Right cardiac atrium (tissue), 5 donors: ENCODE measurements at regions not wholly inside any gene's neighbourhood (a gene's known extent, or its start where the extent isn't known, plus 50 kb on each side); places are given as distances from the start of the nearest gene placed in this dataset.
A peak's percentile ranks its signal among the peaks of the same experiment; 100 is the strongest.

ENCODE experiments used
- ATAC-seq, 2 donors: fragments of 200-7000 bp; cut with Tn5 transposase; one replicate each; pipeline versions ENCODE4 v1.8.0 to v1.9.1; 2020; ENCODE audit warnings: moderate library complexity in 2 of 2, mild to moderate bottlenecking in 1 of 2
- DNase-seq, 3 donors: peaks; one replicate each; pipeline ENCODE4 v3.0.0-alpha.2; 2020
- H3K27ac ChIP-seq: one replicate; pipeline ENCODE4 v1.5.1; 2013; ENCODE audit warnings: mild to moderate bottlenecking, low read length, control low read depth, moderate library complexity
- H3K27me3 ChIP-seq: one replicate; pipeline ENCODE4 v1.6.1; 2013; ENCODE audit not compliant: control insufficient read depth, insufficient read depth
- H3K4me1 ChIP-seq: one replicate; pipeline ENCODE4 v1.6.1; 2013; ENCODE audit warnings: low read length; ENCODE audit not compliant: control insufficient read depth, insufficient read depth
- H3K4me3 ChIP-seq: one replicate; pipeline ENCODE4 v1.5.1; 2013; ENCODE audit warnings: low read length, control low read depth
- H3K9me3 ChIP-seq: one replicate; pipeline ENCODE4 v1.6.1; 2013; ENCODE audit warnings: low read length; ENCODE audit not compliant: control insufficient read depth
- WGBS: extraction: QIAGEN DNeasy Blood & Tissue Kit; methylation state at CpG from one replicate; pipeline ENCODE4 v1.1.7; 2013; 5-methylcytosine and 5-hydroxymethylcytosine counted together
- intact Hi-C, 4 donors: fragments of 100-400 bp; cut with DNase I; formaldehyde crosslinking; loops; one replicate each; pipeline versions ENCODE4 v1.11.0 to v1.14.0; 2022 to 2023
- donor health status: healthy with polysubstance abuse.
- donor health status: DM: no; HTN: yes; CAD: no.
- donor health status: DM: no; HTN: no; CAD: no.
- donor health status: DM: no; HTN: yes; CAD: no; lungs with severe emphysema.
- donor health status: DM: yes; HTN: yes; CAD: no.

GRCh38 chr1:5376538-5377247 is 615.5 kb downstream of the NPHP4 start:
- DNase-seq = no peak
- H3K4me3 ChIP-seq = no peak overlapping the region
- ATAC-seq = peak in 1 of 2 donors; percentile 25
- H3K27ac ChIP-seq = no peak overlapping the region
- H3K9me3 ChIP-seq = peaks cover 1% of the 10 kb centered on the region
- no peaks in the 10 kb centered on the region for H3K27me3 ChIP-seq
- intact Hi-C loops = no loop called here
- WGBS = 69% methylated on average over 6 of the region's 6 CpGs
- no peaks in the 10 kb centered on the region for H3K4me1 ChIP-seq

GRCh38 chr1:5375481-5375880 is 616.7 kb downstream of the NPHP4 start:
- 61% methylated on average over 6 of the region's 6 CpGs for WGBS
- Histone ChIP-seq H3K9me3 (peaks cover 1% of the 10 kb centered on the region), H3K27ac (no peak overlapping the region), H3K4me3 (no peak overlapping the region), H3K27me3 (no peaks in the 10 kb centered on the region), H3K4me1 (no peaks in the 10 kb centered on the region)
- DNase-seq (peak in 2 of 3 donors; percentile 67 to 71), ATAC-seq (peak; percentile 52 to 87)
- intact Hi-C loops = no loop called here

GRCh38 chr1:5374192-5374591 is 618.0 kb downstream of the NPHP4 start:
- peaks cover 1% of the 10 kb centered on the region for H3K9me3 ChIP-seq
- intact Hi-C loops = no loop called here
- DNase-seq = no peak
- WGBS = 81% methylated on average over 4 of the region's 4 CpGs
- H3K4me3 ChIP-seq = no peak overlapping the region
- ATAC-seq = no peak
- no peaks in the 10 kb centered on the region for H3K4me1 ChIP-seq
- H3K27me3 ChIP-seq = no peaks in the 10 kb centered on the region
- no peak overlapping the region for H3K27ac ChIP-seq

- no peak for DNase-seq
- no peak for ATAC-seq
- Histone ChIP-seq H3K27me3 (no peaks in the 10 kb centered on the region), H3K4me3 (no peak overlapping the region), H3K9me3 (peaks cover 1% of the 10 kb centered on the region), H3K27ac (no peak overlapping the region), H3K4me1 (no peaks in the 10 kb centered on the region)
- 94% methylated on average over 4 of the region's 4 CpGs for WGBS
- intact Hi-C loops = no loop called here
Measured at GRCh38 chr1:5373281-5373680, 618.9 kb downstream of the NPHP4 start.

- no peak overlapping the region for H3K27ac ChIP-seq
- DNase-seq = no peak
- 76% methylated on average over 7 of the region's 7 CpGs for WGBS
- intact Hi-C loops = no loop called here
- no peaks in the 10 kb centered on the region for H3K27me3 ChIP-seq
- no peak overlapping the region for H3K4me3 ChIP-seq
- peaks cover 1% of the 10 kb centered on the region for H3K9me3 ChIP-seq
- no peak for ATAC-seq
- no peaks in the 10 kb centered on the region for H3K4me1 ChIP-seq
Measured at GRCh38 chr1:5371270-5371669, 621.0 kb downstream of the NPHP4 start.

- Histone ChIP-seq H3K27ac (no peak overlapping the region), H3K4me3 (no peak overlapping the region), H3K27me3 (no peaks in the 10 kb centered on the region), H3K9me3 (peaks cover 1% of the 10 kb centered on the region), H3K4me1 (no peaks in the 10 kb centered on the region)
- ATAC-seq = no peak
- no peak for DNase-seq
- intact Hi-C loops = no loop called here
- WGBS = 75% methylated on average over 3 of the region's 3 CpGs
Measured at GRCh38 chr1:5370311-5370710, 621.9 kb downstream of the NPHP4 start.

GRCh38 chr1:5369223-5369622 is 623.0 kb downstream of the NPHP4 start:
- DNase-seq (no peak), ATAC-seq (no peak)
- intact Hi-C loops = no loop called here
- Histone ChIP-seq H3K4me3 (no peak overlapping the region), H3K9me3 (peaks cover 1% of the 10 kb centered on the region), H3K27ac (no peak overlapping the region), H3K4me1 (no peaks in the 10 kb centered on the region), H3K27me3 (no peaks in the 10 kb centered on the region)
- 79% methylated on average over 1 of the region's 1 CpG for WGBS

GRCh38 chr1:5368201-5368600 is 624.0 kb downstream of the NPHP4 start:
- Histone ChIP-seq H3K4me3 (no peak overlapping the region), H3K9me3 (no peaks in the 10 kb centered on the region), H3K27me3 (no peaks in the 10 kb centered on the region), H3K4me1 (no peaks in the 10 kb centered on the region), H3K27ac (no peak overlapping the region)
- ATAC-seq = no peak
- intact Hi-C loops = no loop called here
- WGBS = 76% methylated on average over 5 of the region's 5 CpGs
- DNase-seq = no peak

GRCh38 chr1:5367306-5367705 is 624.9 kb downstream of the NPHP4 start:
- 75% methylated on average over 6 of the region's 6 CpGs for WGBS
- Histone ChIP-seq H3K4me3 (no peak overlapping the region), H3K9me3 (no peaks in the 10 kb centered on the region), H3K4me1 (no peaks in the 10 kb centered on the region), H3K27ac (no peak overlapping the region), H3K27me3 (no peaks in the 10 kb centered on the region)
- DNase-seq = no peak
- no peak for ATAC-seq
- intact Hi-C loops = no loop called here

GRCh38 chr1:5365751-5366150 is 626.5 kb downstream of the NPHP4 start:
- Histone ChIP-seq H3K9me3 (no peaks in the 10 kb centered on the region), H3K27me3 (no peaks in the 10 kb centered on the region), H3K4me3 (no peak overlapping the region), H3K27ac (no peak overlapping the region), H3K4me1 (no peaks in the 10 kb centered on the region)
- no peak for DNase-seq
- intact Hi-C loops = no loop called here
- no peak for ATAC-seq
- WGBS = 57% methylated on average over 5 of the region's 5 CpGs

GRCh38 chr1:5364591-5364990 is 627.6 kb downstream of the NPHP4 start:
- intact Hi-C loops = no loop called here
- no peaks in the 10 kb centered on the region for H3K9me3 ChIP-seq
- DNase-seq (no peak), ATAC-seq (no peak)
- no peak overlapping the region for H3K27ac ChIP-seq
- no peaks in the 10 kb centered on the region for H3K27me3 ChIP-seq
- H3K4me1 ChIP-seq = no peaks in the 10 kb centered on the region
- WGBS = 86% methylated on average over 6 of the region's 6 CpGs
- no peak overlapping the region for H3K4me3 ChIP-seq

GRCh38 chr1:5354681-5355080 is 637.5 kb downstream of the NPHP4 start:
- intact Hi-C loops = no loop called here
- H3K4me3 ChIP-seq = no peak overlapping the region
- H3K9me3 ChIP-seq = no peaks in the 10 kb centered on the region
- 77% methylated on average over 3 of the region's 3 CpGs for WGBS
- no peak overlapping the region for H3K27ac ChIP-seq
- ATAC-seq (no peak), DNase-seq (no peak)
- no peaks in the 10 kb centered on the region for H3K4me1 ChIP-seq
- H3K27me3 ChIP-seq = no peaks in the 10 kb centered on the region
